ENCODE measurements at regions not wholly inside any gene's neighbourhood (a gene's known extent, or its start where the extent isn't known, plus 50 kb on each side); places are given as distances from the start of the nearest gene placed in this dataset.
"Not testable (repeated sequence)": the region's sequence is repeated elsewhere in the genome, so short reads cannot be mapped to it uniquely, and the experiment has no call there.

DNA sequence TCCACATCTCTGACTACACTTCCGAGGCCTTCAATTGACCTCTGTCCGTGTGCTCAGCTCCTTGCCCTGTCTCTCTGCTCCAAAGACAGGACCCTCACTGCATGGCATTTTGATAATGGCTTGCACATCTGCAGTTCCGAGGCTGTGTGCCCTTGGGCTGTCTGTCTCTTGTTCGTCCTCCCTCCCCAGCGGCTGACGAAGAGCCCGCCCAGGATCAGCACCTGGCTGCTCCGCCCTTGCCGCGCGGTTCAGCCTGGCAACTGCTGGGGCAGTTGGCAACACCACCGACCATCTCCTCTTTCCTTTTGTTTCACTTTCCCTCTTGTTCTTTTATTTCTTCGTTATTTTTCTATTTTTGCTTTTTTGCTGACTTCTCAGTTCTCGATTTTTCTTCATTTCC, 270.4 kb downstream of the TEX29 start:
- Histone ChIP-seq H3K4me1 (ENCODE audit: insufficient read depth) (no peaks in the 10 kb centered on the region), H3K4me2 (no peak overlapping the region), H2AFZ (no peak overlapping the region), H4K20me1 (replicated peaks; ENCODE audit: insufficient read depth) (no peaks in the 10 kb centered on the region), H3F3A (replicated peaks; ENCODE audit: low read depth) (no peaks in the 10 kb centered on the region), H3K79me2 (replicated peaks; ENCODE audit: insufficient read depth) (no peaks in the 10 kb centered on the region), H3K27ac (ENCODE audit: low read depth) (no peak overlapping the region), H3K27me3 (ENCODE audit: insufficient read depth) (no peaks in the 10 kb centered on the region), H3K36me3 (ENCODE audit: insufficient read depth) (no peaks in the 10 kb centered on the region), H3K9me2 (ENCODE audit: insufficient read depth) (peaks cover 10% of the 10 kb centered on the region; the same call in 1 of the 2 replicates), H3K4me3 (no peak overlapping the region)
- H3K27ac Mint-ChIP-seq = no peak overlapping the region
- ATAC-seq (no peak), DNase-seq (ENCODE audit: low spot score) (no peak)
- peaks cover 21% of the 10 kb centered on the region for H3K9me3 Mint-ChIP-seq
- no peaks in the 10 kb centered on the region; the same call in 2 of the 3 replicates for H3K4me1 Mint-ChIP-seq
- peaks cover 10% of the 10 kb centered on the region; the same call in 2 of the 3 replicates for H3K36me3 Mint-ChIP-seq (ENCODE audit: low read depth)
- TF ChIP-seq EZH2 (IDR thresholded peaks at IDR 0.05; ENCODE audit: low read depth, unreplicated experiment) (no peak), STAT1 (IDR thresholded peaks at IDR 0.05; ENCODE audit: unreplicated experiment) (no peak), CREB1 (CRISPR knock-in tag; IDR thresholded peaks at IDR 0.05; ENCODE audit: low read depth) (no peak), ZNF331 (CRISPR knock-in tag; IDR thresholded peaks at IDR 0.05; ENCODE audit: low read depth) (no peak), JUNB (IDR thresholded peaks at IDR 0.05; ENCODE audit: unreplicated experiment) (no peak)
- TF ChIP-seq, protein P1, sequence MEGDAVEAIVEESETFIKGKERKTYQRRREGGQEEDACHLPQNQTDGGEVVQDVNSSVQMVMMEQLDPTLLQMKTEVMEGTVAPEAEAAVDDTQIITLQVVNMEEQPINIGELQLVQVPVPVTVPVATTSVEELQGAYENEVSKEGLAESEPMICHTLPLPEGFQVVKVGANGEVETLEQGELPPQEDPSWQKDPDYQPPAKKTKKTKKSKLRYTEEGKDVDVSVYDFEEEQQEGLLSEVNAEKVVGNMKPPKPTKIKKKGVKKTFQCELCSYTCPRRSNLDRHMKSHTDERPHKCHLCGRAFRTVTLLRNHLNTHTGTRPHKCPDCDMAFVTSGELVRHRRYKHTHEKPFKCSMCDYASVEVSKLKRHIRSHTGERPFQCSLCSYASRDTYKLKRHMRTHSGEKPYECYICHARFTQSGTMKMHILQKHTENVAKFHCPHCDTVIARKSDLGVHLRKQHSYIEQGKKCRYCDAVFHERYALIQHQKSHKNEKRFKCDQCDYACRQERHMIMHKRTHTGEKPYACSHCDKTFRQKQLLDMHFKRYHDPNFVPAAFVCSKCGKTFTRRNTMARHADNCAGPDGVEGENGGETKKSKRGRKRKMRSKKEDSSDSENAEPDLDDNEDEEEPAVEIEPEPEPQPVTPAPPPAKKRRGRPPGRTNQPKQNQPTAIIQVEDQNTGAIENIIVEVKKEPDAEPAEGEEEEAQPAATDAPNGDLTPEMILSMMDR (conservative IDR thresholded peaks at IDR 0.05; ENCODE audit: low read depth in 2 of 2) = no peak
- no peak overlapping the region for H3K4me3 Mint-ChIP-seq
- peaks cover 6% of the 10 kb centered on the region for H3K27me3 Mint-ChIP-seq (ENCODE audit: insufficient read depth, low read depth, poor library complexity)

DNA sequence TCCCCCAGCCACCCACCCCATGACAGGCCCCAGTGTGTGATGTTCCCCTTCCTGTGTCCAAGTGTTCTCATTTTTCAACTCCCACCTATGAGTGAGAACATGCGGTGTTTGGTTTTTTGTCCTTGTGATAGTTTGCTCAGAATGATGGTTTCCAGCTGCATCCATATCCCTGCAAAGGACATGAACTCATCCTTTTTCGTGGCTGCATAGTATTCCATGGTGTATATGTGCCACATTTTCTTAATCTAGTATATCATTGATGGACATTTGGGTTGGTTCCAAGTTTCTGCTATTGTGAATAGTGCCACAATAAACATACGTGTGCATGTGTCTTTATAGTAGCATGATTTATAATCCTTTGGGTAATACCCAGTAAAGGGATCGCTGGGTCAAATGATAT, 273.0 kb downstream of the TEX29 start:
- H2AFZ ChIP-seq; ATAC-seq; H3K36me3 ChIP-seq (ENCODE audit: insufficient read depth); DNase-seq (ENCODE audit: low spot score); H3K4me2 ChIP-seq; H4K20me1 ChIP-seq (replicated peaks; ENCODE audit: insufficient read depth); H3K4me3 Mint-ChIP-seq; H3K27ac ChIP-seq (ENCODE audit: low read depth); H3K27me3 ChIP-seq (ENCODE audit: insufficient read depth); H3K4me3 ChIP-seq; H3F3A ChIP-seq (replicated peaks; ENCODE audit: low read depth); H3K9me2 ChIP-seq (ENCODE audit: insufficient read depth); H3K27ac Mint-ChIP-seq; H3K79me2 ChIP-seq (replicated peaks; ENCODE audit: insufficient read depth): not testable (repeated sequence)
- Mint-ChIP-seq H3K36me3 (ENCODE audit: low read depth) (peaks cover 12% of the 10 kb centered on the region; the same call in 2 of the 3 replicates), H3K4me1 (peaks cover 20% of the 10 kb centered on the region), H3K9me3 (peaks cover 27% of the 10 kb centered on the region), H3K27me3 (ENCODE audit: insufficient read depth, low read depth, poor library complexity) (peaks cover 11% of the 10 kb centered on the region)
- H3K4me1 ChIP-seq (ENCODE audit: insufficient read depth) = peaks cover 19% of the 10 kb centered on the region

DNA sequence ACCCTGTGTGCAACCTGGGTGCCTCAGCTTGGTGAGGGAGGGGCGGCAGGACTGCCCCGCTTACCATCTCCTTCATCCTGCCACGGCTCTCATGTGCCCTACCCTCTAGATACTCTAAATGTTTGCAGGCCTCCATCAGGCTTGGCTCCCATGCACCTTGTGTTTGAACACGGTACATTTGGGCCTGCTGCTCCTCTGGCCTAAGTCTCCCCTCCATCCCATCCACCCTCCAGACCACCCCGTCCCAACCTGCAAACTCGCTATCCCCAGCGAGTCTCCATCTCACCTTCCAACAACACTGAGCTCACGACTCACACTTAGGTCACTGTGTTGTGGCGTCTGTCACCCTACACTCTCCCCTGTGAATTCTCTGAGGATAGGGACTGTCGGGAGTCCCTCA, 274.2 kb downstream of the TEX29 start:
- H3K36me3 ChIP-seq (ENCODE audit: insufficient read depth) = no peaks in the 10 kb centered on the region
- no peaks in the 10 kb centered on the region for H3K27me3 ChIP-seq (ENCODE audit: insufficient read depth)
- ATAC-seq = no peak
- no peaks in the 10 kb centered on the region for H3F3A ChIP-seq (replicated peaks; ENCODE audit: low read depth)
- peaks cover 12% of the 10 kb centered on the region; the same call in 2 of the 3 replicates for H3K36me3 Mint-ChIP-seq (ENCODE audit: low read depth)
- no peak overlapping the region for H3K4me3 ChIP-seq
- H3K27me3 Mint-ChIP-seq (ENCODE audit: insufficient read depth, low read depth, poor library complexity) = peaks cover 11% of the 10 kb centered on the region
- no peak for DNase-seq (ENCODE audit: low spot score)
- no peak overlapping the region for H3K27ac Mint-ChIP-seq
- H2AFZ ChIP-seq = no peak overlapping the region
- H4K20me1 ChIP-seq (replicated peaks; ENCODE audit: insufficient read depth) = no peaks in the 10 kb centered on the region
- no peak overlapping the region for H3K4me3 Mint-ChIP-seq
- peaks cover 27% of the 10 kb centered on the region for H3K9me3 Mint-ChIP-seq
- H3K4me1 ChIP-seq (ENCODE audit: insufficient read depth) = peaks cover 19% of the 10 kb centered on the region
- no peaks in the 10 kb centered on the region for H3K79me2 ChIP-seq (replicated peaks; ENCODE audit: insufficient read depth)
- peaks cover 6% of the 10 kb centered on the region; the same call in 1 of the 2 replicates for H3K9me2 ChIP-seq (ENCODE audit: insufficient read depth)
- no peak overlapping the region for H3K4me2 ChIP-seq
- H3K4me1 Mint-ChIP-seq = peaks cover 20% of the 10 kb centered on the region
- no peak overlapping the region for H3K27ac ChIP-seq (ENCODE audit: low read depth)
- TF ChIP-seq STAT1 (IDR thresholded peaks at IDR 0.05; ENCODE audit: unreplicated experiment) (no peak), JUNB (IDR thresholded peaks at IDR 0.05; ENCODE audit: unreplicated experiment) (no peak), EZH2phosphoT487 (IDR thresholded peaks at IDR 0.05; ENCODE audit: unreplicated experiment) (no peak), ZNF331 (CRISPR knock-in tag; IDR thresholded peaks at IDR 0.05; ENCODE audit: low read depth) (no peak)
- TF ChIP-seq, protein P2, sequence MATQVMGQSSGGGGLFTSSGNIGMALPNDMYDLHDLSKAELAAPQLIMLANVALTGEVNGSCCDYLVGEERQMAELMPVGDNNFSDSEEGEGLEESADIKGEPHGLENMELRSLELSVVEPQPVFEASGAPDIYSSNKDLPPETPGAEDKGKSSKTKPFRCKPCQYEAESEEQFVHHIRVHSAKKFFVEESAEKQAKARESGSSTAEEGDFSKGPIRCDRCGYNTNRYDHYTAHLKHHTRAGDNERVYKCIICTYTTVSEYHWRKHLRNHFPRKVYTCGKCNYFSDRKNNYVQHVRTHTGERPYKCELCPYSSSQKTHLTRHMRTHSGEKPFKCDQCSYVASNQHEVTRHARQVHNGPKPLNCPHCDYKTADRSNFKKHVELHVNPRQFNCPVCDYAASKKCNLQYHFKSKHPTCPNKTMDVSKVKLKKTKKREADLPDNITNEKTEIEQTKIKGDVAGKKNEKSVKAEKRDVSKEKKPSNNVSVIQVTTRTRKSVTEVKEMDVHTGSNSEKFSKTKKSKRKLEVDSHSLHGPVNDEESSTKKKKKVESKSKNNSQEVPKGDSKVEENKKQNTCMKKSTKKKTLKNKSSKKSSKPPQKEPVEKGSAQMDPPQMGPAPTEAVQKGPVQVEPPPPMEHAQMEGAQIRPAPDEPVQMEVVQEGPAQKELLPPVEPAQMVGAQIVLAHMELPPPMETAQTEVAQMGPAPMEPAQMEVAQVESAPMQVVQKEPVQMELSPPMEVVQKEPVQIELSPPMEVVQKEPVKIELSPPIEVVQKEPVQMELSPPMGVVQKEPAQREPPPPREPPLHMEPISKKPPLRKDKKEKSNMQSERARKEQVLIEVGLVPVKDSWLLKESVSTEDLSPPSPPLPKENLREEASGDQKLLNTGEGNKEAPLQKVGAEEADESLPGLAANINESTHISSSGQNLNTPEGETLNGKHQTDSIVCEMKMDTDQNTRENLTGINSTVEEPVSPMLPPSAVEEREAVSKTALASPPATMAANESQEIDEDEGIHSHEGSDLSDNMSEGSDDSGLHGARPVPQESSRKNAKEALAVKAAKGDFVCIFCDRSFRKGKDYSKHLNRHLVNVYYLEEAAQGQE (IDR thresholded peaks at IDR 0.05; ENCODE audit: unreplicated experiment) = no peak
- TF ChIP-seq, protein P1 (conservative IDR thresholded peaks at IDR 0.05; ENCODE audit: low read depth in 2 of 2) = no peak

Measured in GM23338 (cell line).